HG03175 (cell line): ENCODE measurements at regions not wholly inside any gene's neighbourhood (a gene's known extent, or its start where the extent isn't known, plus 50 kb on each side); places are given as distances from the start of the nearest gene placed in this dataset.

Experiments used
- ATAC-seq: cut with Tn5 transposase; IDR thresholded peaks from one replicate; pipeline ENCODE4 v1.9.1; 2021; ENCODE audit warnings: mild to moderate bottlenecking, moderate library complexity; ENCODE audit not compliant: unreplicated experiment

DNA sequence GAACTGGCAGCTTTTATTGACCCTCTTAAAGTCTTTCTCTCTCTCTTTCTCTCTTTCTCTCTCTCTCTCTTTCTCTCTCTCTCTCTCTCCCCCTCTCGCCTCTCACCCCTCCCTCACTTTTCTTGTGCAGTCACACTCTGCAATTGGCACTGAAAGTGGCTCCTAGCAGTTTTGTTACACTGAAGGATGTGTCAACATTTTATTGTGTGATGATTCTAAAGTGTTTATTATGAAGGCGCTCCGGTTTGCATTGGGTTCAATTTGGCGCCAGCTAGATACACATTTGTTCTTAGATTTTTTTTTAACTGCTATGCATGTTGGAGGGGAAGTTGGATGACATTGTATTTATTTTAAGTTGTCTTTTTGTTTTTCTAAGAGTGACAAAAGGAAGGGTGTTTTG lies 64.0 kb upstream of the CHRM3 start:
- no peak for ATAC-seq

DNA sequence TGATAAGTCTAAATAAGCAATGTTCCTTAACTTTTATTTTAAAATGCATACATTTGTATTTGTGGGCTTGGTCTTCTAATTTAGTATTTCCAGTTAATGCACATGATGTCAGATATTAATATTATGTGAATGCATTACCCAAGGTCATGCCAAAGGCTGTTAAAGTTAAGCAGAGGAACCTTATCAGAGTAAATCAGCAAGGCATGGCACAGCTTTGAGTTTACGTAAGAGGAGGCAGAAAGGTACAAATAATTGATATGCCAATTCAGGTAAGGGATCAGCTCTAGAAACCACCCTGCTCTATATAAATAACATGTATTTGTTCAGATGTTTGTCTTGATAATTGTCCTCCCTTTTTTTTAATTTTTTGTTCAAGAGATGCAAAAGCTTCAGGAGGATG lies 64.5 kb upstream of the CHRM3 start:
- no peak for ATAC-seq

DNA sequence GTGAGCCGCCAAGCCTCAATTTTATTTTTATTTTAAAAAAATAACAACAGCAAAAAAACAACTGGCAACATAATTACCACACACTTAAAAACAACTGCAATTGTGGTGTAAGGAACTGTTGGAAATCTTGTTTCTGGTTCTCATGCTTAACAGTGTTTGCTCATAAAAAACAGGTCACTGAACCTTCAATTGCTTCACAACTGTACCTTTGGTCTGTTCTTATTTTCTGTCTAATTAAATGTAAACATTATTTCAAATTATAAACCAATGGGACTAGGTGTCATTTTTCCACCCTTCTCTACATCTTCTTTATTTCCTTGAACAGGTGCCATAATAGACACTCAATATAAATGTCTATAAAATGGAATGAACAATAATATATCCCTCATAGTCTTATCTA lies 68.4 kb upstream of the CHRM3 start:
- no peak for ATAC-seq

DNA sequence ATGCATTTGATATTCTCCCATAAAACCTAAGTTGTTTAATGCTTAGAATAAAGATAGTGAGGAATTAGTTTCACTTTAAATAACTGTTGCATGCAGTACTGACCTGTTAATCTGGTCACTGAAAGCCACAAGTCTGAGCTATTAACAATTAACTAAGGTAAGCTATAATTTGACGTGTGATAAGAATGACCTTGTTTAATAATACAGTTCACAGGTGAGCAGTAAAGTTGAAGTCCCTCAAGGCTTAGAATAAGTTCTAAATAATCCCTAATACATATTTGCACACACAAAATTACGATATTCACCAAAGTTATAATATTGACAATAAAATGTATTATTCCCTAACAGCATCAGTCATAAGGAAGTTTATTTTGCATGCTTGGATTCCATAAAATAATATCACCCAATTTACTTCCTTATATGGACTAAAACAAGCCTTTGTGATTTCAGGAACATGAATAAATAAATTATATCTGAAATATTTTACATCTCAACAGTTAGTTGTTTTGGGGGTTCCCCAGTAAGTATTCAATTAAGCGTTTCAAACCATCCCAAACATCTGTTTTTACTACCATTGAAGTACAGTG lies 70.6 kb upstream of the CHRM3 start:
- no peak for ATAC-seq

DNA sequence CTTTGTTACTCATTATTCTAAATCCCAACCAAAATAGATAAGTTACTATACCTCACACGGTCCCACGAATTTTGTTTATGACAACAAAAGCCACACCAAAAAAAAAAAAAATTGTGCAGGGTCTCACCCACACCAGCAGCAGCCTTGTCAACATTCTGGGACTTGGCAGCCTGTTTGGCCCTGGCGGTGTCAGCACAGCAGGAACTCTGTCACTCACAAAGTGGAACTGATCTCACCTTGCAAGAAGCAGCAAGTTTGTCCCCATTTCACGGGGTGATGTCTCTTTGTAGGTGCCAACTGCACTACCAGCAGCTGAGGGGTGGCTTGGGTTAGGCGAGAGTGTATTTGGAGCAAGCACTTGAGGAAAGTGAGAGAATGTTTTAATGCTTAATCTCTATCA lies 75.0 kb upstream of the CHRM3 start:
- ATAC-seq, result no peak

DNA sequence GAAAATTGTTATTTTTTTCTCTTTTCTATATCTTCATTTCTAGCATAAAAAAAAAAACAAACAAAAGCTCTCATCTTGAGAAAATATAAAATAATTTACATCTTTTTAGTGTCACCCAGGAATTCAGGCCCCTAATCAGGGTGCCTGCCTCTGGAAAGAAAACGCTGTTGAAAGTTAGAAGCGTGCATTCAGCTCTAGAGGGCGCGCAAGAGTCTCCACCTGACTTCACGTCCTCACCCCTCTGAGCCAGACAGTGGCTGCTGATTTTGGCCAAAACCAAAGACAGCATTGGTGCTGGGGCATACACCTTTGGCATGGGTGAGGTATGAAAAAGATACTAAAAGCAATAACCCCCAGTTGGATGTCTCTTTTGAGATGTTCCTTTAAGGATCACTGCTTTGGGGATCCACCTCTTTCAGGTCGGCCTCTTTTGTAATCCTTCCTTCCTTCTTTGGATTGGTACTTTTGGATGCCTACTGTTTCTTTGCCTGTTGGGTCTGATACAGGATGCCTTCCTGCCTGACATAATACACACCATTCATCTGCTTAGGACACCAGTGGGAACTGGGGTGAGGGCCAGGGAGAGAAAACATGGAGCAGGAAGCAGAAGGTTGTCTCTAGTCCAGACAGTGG lies 77.6 kb upstream of the CHRM3 start:
- ATAC-seq, result no peak

DNA sequence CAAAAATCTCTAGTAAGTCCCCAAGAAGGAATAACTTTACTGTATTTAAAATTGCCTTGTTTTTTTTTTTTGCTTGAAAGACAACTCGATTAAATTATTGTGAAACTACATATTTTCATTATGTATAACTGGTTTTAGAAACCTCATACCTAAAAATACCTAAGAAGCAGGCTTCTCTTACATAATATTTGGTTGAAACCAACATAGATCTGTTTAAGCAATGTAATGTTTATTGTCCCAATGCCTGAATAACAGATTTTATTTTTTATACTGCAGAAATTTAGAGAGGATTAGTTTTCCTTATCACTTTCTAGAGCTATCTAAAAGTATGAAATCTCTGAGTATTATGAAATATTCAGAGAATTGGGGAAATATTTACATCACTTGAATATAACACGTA lies 78.5 kb upstream of the CHRM3 start:
- ATAC-seq, result no peak

DNA sequence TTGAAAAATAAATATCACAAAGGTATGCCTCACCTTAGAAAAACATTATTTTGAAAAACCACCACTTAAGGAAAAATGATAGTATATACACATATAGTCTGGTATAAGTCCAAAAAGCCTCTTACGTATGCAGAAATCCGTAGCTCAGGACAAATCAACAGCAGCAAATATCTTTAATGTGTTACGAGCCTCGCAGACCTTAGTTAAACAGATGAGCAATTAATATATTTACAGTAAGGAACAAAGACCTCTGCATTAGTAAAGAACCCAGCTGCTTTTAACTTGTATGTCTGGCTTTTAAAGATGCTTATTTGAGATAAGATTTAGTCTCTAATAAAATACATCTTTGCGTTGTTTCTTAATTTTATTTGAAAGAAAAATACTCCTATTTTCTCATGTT lies 79.9 kb upstream of the CHRM3 start:
- no peak for ATAC-seq

DNA sequence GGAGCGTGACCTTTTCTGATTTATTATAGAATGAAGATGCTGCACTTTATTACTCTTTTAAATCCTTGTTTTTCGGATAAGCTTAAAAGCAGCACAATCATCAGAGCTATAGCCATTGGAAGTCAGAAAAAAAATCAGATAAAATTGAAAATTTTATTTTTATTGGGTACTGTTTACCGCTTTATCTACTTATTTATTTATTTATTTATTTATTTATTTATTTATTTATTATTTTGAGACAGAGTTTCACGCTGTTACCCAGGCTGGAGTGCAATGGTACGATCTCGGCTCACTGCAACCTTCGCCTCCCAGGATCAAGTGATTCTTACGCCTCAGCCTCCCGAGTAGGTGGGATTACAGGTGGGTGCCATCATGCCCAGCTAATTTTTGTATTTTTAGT lies 83.1 kb upstream of the CHRM3 start:
- ATAC-seq, result no peak

DNA sequence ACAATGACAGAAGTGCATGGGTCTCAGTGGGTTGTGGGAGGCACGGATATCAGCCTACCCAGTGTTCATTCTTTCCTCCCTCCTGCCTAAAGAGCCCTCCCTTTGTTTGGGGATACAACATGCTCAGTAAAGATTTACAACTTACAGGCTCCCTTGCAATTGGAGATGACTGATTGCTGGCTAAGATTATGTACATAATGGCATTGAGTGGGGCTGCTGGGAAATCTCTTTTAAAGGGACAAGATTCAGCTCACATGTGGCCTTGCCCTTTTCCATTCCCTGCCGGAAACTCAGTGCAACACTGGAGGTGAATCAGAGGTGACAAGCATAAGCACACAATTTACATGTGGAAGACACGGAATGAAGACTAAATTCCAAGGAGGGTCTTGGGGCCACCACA lies 83.7 kb upstream of the CHRM3 start:
- ATAC-seq, result no peak

DNA sequence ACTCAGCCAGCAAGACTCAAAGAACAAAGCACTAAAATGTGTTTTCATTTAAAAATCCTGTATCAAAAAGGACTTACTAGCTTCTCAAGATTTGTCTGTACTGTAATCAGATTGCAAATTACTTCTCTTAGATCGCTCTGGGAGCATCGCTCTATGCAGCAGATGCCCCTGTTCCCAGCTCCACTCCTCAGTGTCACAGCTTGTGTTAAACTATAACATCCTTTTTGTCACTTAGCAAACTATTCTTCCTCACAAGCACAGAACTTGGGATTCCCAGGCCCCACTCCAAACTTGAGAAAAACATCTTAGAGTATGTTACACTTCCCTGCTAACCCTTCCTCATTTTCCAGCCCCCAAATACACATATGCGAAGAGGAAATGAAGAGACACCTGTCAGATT lies 85.1 kb upstream of the CHRM3 start:
- no peak for ATAC-seq

DNA sequence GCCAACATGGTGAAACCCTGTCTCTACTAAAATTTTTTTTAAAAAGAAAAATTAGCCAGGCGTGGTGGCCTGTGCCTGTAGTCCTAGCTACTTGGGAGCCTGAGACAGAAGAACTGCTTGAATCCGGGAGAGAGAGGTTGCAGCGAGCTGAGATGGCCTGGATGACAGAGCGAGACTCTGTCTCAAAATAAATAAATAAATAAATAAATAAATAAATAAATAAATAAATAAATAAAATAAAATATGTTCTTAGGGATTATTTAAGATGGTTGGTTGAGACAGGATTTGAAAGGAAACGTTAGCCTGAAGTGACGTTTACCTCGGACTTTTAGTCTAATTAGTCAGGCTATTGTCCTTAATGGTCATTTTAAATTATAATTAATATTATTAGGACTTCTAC lies 88.5 kb upstream of the CHRM3 start:
- ATAC-seq, result no peak

DNA sequence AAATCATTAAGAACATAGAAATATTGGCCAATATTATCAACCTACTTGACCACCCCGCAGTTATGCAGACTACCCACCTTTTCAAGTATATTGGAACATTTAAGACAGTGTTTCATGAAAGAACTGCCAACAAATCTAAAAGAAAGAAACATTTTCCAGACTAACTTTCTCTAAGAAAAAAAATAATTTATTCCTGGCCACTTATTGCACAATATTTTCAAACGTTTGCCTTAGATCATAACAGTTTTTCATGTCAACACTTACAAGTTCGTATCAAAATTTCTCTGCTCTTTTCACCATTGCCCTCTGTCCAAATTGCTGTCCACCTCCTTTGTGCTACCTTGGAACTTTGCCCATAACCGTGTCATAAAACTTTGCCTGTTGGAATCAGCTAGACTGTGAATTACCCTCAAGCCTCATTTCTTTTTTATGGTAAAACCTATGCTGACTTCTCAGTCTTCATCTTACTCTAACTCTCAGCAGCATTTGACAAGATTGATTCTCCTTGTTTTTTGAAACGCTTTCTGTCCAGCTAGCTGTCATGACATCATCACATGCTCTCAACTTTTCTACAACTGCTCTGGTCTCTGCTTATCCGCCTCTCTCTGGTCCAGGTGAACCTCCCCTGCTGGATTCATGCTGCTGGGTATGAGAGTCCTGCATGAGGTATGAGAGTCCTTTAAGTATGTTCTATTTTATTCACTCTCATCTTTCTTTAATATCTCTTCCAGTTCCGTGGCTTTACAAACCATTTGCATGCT lies 92.8 kb upstream of the CHRM3 start:
- ATAC-seq, result no peak

DNA sequence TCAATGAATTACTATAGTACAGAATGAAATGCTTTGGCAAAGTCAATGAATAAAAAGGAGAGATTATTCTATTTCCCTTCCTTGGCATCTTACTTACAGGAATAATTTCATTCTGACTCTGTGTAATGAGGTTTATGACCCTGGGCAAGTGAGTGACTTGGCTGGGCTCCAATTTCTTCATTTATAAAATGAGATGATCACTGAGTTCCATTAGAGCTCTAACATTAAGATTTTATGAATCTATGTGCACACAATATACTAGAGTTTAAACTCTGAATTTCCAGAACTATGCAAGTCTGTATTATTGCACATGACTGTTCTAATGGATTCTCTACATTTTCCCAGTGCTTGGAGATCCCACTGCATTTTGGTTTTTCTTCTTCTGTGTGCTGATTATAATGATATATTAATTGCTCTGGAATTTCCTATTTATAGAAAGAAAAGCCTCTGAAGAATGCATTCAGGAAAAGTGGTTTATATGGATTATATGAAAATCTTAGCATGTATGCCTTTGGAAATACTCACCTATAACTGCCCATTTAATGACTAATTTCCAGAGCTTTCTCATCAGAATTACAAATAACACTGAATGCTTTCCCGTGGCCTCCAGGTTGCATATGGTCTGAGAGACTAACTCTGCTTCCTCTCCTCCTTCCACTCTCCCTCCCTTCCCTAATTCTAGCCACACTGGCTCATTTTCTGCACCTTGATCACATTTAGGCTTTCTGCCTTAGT lies 97.4 kb upstream of the CHRM3 start:
- no peak for ATAC-seq

DNA sequence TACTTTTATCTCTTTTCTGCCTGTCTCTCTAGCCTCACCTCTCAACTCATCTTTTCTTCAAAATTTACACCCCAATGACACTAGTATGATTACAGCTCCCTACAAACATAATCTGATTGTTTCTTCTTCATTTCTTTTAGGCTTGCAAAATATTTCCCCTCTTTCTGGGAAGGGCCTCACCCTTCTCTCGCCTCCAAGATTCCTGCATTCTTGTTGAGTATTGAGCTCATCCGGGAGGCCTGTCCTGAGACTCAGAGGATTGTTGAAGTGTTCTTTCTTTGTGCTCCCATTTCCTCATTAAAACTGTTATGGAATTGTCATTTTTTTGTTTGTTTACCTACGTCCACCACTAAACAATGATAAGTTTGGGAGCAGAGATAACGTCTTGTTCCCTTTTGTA lies 99.1 kb upstream of the CHRM3 start:
- ATAC-seq, result no peak

DNA sequence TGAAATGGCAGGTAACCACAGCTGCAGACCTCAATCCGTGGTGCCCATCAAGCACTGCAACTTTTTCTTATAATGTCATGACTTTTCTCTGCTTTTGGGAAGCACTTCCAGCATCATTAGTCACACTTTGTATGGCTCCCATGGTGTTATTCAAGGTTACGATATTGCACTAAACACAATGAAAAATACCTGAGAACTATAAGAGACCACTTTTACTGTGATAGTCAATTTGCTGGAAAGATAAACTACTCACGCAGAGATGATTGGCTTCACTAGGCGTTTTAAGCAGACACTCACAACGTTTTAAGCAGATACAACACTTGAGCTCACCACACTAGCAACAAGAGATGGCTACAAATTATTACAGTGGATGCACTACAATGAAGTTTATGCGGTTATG lies 103.2 kb upstream of the CHRM3 start:
- no peak for ATAC-seq

DNA sequence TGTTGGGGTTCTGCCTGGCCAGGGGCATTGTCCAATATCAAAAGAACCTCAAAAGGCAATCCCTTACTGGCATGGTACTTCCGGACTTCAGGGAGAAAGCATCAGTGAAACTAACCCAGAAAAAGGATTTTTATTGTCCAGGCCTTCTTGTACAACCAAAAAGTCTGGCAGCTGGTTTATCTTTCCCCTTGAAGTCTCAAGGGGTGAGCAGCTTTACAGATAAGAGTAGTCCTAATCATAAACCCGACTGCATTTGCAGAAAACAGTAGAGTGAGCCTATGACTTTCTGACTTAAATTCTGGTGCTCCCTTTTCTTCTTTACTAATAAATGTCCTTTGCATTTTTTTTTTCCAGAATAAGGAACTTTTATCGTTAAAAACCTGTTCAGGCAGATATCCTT lies 104.0 kb upstream of the CHRM3 start:
- no peak for ATAC-seq

DNA sequence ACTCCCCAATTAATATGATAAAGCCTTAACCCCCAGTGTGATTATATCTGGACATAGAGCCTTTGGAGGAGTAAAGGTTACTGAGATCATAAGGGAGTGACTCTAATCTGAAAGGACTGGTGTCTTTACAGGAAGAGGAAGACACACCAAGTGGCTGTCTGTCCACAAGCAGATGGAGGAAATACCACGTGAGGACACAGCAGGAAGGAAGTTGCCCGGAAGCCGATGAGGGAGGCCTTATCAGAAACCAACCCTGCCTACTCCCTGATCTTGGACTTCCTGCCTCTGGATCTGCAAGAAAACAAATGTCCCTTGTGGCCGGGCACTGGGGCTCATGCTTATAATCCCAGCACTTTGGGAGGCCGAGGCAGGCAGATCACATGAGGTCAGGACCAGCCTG lies 110.3 kb upstream of the CHRM3 start:
- ATAC-seq, result no peak

DNA sequence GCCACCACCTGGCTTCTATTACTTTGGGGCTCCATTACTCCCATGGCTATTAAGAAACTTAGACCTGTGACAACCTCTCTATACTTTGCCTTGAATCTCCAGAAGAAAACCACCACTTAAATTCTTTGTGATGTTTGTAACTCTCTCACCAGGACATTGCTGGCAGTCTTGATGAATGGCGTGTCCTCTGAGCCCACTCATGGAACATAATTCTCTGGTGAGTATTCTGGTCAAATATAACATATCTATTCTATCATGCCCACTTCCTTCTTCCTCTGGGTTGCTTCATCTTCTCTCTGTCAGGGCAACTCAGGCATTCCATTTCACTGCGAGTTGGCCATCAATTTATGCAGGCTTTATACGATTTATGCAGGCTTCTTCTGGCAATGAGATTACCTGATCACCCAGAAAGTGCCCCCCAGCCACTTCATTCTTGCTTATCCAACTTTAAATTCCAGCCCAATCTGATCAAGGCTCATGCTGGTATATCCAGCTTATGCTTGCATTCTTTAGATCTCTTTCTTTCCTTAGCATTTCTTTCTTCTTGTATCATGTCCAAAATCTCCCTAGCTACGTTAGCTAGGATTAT lies 112.0 kb upstream of the CHRM3 start:
- no peak for ATAC-seq

DNA sequence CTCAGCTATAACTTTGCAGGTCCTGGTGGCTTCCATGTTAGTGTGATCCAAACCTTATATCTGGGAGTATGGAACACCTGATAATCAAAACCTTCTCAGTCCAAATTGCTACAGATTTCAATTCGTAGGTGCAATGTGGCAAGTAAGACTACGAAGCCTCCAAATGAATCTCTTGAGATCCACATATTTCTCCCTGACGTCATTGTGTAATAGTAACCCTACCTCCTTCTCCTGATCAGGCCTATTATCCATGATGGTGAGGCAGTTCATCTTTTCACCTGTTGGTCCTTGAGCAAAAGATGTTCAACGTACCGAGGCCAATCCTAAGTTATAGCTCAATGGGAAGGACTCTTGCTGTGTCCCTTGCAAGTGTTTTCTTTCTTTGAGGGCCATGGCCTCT lies 115.9 kb upstream of the CHRM3 start:
- no peak for ATAC-seq

DNA sequence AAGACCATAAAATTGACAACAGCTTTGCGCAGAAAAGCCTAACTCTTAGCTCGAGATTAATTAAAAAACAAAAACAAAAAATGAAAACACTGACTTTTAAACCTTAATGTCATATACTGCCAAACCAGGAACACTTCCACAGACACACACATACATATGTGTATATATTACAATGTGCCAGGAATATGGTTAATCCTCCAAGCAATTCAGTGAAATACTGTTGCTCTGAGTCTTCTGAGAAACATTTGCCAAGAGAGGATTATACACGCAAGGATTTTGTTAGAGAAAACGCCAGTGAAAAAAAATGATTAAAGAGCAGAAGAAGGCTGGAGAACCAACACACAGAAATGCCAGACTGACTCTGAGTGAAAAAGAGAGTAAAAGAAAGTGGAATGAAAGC lies 116.7 kb upstream of the CHRM3 start:
- ATAC-seq, result no peak

DNA sequence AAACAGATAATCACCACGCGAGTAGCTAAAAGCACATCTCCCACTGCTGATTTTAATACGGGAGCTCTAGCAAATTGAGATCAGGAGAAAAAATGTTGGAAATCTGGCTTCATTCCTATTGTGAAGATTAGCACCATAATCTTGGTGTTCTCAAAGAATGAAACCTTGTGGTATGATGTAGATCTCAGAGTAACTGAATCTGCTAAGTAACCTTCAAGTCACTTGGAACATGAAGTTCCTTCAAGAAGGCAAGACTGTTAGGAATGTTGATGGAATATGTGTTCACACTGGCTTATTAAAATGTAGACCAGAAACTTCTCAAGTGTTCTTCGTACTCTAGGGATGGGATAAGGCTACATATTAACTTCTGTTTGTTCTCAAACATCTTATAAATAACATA lies 117.4 kb upstream of the CHRM3 start:
- no peak for ATAC-seq
